KG1 (cell line): ENCODE measurements at regions not wholly inside any gene's neighbourhood (a gene's known extent, or its start where the extent isn't known, plus 50 kb on each side); places are given as distances from the start of the nearest gene placed in this dataset.

Experiments used
- DNase-seq: peaks from one replicate; lab custom pipeline; 2025; lab: John Stamatoyannopoulos, UW

DNA sequence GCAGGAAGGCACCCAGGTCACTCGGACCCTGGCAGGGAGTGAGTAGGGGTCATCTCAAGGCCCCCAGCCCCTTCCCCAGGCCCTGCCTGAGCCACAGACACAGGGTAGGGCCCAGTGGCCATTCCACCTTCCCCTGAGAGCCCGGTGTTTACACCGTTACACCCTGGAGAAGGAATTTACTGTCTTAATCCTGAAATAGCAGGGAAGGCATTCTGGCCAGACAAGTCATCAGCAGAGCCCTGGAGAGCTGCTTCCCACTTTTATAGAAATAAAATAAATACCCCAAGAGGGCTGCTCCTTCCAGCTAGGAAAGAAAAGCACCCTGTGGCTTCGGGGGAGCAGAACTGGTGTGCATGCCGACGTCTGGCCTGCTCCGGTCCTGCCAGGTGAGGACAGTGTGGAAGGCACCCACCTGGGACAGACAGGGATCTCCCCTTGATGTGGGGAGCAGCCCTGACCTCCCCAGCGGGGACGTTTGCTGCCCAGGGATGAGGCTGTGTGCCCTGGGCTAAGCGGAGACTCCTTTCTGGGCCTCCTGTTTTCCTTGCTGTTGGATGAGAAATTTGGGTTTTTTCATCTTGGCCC lies 180.0 kb downstream of the MN1 start:
- DNase-seq, result no peak

DNA sequence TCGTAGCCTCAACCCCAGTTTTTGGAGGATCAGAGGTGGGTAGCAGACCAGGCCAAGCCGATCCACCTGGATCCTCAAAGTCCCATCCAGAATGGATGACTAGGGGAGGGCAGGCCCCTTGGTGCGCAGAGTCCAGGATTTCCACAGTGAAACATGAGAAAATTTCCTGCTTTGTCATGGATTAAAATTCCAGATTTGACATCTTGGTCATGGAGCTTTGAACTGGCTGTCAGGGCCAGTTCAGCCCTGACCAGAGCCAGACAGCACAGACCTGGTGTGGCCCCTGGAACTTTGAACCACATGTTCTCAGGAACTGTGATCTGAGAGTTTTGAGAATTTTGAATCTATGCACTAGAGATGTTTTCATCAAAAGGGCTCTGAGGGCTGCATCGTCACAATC lies 177.5 kb downstream of the MN1 start:
- no peak for DNase-seq

DNA sequence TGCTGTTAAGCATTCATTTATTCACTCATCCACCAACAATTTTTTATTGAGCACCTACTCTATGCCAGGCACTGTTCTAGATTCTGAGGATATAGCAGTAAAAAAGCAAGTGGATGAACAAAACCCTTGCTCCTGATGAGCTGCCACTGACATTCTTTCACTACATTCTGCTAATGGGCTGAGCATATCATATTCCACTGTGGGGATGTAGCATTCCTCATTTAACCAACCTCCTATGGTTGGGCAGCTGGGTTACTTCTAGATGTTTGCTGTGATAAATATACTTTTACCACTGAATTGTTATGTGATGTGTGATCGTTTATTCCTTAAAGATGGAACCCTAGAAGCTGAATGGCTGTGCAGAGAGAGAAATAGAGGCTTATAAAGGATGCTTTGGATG lies 176.9 kb downstream of the MN1 start:
- no peak for DNase-seq

GRCh38 chr22:27625769-27626674 lies 175.5 kb downstream of the MN1 start:
- no peak for DNase-seq

- DNase-seq, result no peak
Measured at GRCh38 chr22:27626675-27627443, 174.7 kb downstream of the MN1 start.

GRCh38 chr22:27627444-27627833 lies 174.1 kb downstream of the MN1 start:
- DNase-seq, result no peak

GRCh38 chr22:27627901-27628300 lies 173.7 kb downstream of the MN1 start:
- DNase-seq, result no peak

DNA sequence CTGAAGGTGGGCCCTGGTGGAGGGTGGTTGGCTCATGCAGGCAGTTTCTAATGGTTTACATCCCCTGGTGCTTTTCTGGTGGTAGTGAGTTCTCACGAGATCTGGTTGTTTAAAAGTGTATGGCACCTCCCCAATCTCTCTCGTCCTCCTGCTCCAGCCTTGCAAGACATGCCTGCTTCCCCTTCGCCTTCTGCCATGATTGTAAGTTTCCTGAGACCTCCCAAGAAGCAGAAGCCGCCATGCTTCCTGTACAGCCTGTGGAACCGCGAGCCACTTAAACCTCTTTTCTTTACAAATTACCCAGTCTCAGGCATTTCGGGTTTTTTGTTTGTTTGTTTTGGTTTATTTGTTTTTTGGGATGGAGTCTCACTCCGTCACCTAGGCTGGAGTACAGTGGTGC lies 173.2 kb downstream of the MN1 start:
- DNase-seq, result no peak

DNA sequence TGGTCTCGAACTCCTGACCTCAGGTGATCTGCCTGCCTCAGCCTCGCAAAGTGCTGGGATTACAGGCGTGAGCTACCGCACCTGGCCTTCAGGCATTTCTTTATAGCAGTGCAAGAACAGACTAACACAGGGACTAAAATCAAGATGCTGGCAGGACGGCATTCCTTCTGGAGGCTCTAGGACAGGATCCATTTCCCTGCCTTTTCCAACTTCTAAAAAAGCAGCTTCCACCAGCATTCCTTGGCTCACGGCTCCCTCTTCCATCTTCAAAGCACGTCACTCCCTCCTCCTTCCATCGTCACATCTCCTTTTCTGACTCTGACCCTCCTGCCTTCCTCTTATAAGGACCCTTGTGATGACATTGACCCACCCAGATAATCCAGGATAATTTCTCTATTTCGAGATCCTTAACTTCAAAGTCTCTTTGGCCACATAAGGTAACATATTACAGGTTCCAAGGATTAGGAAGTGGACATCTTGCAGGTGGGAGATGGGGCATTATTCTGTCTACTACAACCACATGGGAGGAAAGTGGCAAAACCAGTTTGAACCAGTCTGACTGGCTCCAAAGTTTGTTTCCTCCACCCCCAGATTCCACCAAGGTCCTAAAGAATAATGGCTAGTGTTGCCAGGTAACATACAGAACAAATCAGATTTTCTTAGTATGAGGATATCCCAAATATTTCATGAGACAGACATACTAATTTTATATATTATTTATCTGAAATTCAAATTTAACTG lies 172.5 kb downstream of the MN1 start:
- no peak for DNase-seq

- no peak for DNase-seq
Measured at GRCh38 chr22:27629908-27630673, 171.5 kb downstream of the MN1 start.

GRCh38 chr22:27630754-27631153 lies 170.8 kb downstream of the MN1 start:
- DNase-seq, result no peak

DNA sequence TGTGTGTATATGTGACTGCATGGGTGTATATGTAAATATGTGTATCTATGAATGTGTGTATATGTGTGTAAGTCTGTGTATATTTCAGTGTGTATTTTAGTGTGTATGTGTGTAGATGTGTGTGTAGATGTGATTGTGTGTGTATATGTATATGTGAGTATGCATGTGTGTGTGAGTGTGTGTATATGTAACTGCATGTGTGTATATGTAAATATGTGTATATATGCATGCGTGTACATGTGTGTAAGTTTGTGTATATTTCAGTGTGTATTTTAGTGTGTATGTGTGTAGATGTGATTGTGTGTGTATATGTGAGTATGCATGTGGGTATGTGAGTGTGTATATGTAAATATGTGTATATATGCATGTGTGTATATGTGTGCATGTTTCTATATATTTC lies 169.9 kb downstream of the MN1 start:
- DNase-seq, result no peak

DNA sequence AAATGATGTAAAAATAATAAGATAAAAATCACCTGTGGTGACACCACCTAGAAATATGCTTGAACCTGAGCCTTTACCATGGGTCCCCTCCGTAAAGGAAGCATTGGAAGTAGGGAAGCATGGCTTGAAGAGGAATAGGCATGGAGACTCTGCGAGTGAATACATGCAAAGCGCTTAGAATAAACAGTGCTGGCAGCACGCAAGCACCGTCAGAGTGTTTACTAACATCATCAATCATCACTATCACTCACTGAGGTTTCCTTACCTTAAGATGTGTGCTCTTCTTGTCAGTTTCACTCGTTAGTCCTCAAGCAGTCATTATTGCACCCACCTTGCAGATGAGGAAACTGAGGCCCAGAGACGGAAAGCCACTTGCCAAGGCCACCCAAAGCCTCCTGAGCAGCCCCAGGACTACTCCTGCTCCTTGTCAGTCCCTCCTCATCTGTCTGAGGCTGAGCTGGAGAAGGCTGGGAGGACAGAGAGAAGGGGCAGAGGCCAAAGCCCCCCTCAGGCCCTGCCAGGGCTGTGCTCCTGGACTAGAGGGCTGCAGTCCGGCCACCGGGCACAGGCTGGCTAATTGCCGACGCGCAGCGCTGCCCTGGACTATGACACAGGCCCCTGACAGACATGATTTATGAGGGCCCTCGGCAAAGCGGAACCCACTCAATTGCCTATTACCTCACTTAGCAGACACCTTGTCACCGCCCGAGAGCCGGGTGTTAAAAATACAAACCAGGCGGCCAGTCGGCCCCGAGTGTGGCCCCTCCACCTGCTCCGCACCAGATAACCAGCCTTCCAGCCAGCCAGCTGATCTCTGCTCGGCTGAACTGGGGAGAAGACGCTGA lies 168.9 kb downstream of the MN1 start:
- DNase-seq, result no peak

GRCh38 chr22:27633296-27633871 lies 168.2 kb downstream of the MN1 start:
- no peak for DNase-seq

DNA sequence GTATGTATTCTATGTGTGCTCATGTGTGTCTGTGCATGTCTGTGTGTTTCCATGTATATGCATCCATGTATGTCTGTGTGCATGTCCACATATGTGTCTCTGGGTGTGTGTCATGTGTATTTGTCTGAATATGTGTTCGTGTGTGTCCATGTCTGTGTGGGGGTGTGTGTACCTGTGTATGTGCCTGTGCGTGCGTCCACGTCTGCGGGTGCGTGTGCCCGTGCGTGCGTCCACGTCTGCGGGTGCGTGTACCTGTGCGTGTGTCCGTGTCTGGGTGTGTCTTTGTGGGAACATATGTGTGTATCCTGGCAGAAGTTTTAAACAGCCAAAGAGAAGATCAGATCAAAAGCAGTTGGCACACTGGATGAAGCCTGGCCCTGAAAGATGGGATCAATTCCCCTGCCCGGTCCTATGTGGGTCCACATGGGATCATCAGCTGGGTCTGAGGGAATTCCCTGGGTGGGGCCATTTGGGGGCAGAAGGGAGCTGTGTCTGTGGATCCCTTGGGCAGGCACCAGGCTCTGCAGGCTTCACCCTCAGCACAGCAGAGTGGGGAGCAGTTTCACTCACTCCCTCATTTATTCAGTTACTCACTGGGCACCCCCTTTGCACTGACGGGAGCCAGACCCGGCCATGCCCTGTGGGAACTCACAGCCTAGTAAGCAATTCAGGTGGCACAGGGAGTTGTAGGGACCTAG lies 167.4 kb downstream of the MN1 start:
- DNase-seq, result no peak

DNA sequence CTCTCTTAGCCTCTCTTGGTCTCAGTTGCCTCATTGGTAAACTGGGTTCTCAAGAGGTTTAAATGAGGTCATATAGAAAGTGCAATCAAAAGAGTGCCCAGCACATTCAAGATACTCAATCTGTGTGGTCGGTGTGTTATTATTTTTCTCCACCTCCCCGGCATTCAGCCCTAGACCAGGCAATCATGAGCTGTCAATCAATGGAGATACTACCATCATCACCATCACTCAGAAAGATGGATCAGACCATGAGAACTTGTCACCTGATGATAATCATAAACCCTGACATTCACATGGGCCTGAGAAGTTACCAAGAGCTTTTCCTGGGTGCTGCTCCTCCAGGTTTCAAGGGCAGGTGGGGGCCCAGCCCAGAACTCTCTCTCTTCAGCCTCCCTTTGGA lies 166.1 kb downstream of the MN1 start:
- DNase-seq, result no peak

DNA sequence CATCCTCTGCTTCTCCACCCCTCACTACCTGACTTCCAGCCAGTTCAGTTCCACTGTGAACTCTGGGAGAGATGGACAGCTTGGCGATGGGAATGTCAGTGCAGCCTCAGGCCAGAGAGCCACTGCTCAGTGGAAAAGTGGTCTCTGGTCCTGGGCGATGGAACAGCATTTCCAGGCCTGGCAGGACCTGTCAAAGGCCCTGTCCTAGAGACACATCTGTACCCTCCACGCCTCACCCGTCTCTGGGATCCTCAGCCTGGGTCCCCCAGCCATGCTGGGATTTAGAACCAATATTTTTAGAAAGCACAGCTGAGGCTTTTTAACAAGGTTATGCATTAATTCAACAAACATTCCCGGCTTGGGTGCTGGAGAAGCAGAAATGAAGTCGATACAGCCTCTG lies 165.7 kb downstream of the MN1 start:
- DNase-seq, result no peak

DNA sequence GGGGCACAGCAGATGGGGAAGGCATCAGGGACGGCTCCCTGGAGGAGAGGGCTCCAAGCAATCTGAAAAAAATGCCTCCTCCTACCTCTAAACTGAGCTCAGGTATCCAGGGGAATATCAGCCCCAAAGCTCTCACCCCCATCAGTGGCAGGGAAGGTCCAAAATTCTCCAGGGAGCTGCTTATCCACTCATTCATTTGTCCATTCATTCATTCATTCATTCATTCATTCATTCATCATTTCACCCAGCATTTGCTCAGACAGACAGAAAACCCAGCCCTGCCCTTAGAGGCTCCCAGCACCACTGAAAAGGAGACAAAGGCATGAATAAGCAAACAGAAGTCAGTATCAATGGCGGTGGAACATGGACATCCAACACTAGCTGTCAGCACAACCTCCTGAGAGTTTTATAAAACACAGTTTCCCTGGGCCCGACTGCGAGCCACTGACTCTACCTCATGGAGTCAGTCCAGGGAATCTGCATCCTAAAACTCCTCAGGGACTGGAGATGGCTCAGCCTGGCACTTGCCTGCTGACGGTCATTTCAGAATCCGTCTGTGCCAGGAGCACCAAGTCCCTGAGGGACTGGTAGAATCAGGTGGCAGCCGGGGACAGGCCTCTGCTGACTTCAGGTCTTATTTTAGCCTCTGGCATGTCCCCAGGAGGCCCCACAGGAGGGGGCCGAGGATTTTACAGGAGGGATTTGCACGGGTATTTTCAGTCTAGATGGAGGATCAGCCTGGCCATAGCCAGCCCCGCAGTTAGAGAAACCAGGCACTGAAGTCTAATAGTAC lies 164.6 kb downstream of the MN1 start:
- no peak for DNase-seq

GRCh38 chr22:27637604-27638003 lies 164.0 kb downstream of the MN1 start:
- no peak for DNase-seq
